ENCODE measurements at regions not wholly inside any gene's neighbourhood (a gene's known extent, or its start where the extent isn't known, plus 50 kb on each side); places are given as distances from the start of the nearest gene placed in this dataset.
"Not testable (repeated sequence)": the region's sequence is repeated elsewhere in the genome, so short reads cannot be mapped to it uniquely, and the experiment has no call there.

DNA sequence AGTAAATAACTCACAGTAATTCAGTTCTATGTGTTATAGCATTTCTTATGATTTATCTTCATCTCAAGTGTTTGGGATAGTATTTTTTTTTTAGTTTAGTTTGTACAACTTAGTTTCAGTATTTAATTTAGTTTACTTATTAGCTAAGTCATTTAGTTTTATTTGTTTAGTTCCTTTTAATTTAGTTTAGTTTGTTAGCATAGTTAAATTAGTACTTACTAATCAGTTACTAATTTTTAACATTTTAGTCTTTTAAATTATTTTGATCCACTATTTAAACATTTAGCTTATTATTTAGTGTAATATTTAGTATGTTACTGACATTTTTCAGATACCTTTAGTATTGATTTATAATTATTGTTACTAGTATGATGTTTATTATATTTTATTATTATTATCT is 85.2 kb upstream of the SIPA1L2 start:
- DNase-seq, result no peak

GRCh38 chr1:232717911-232718310 is 87.3 kb upstream of the MAP10 start:
- DNase-seq, result not testable (repeated sequence)

DNA sequence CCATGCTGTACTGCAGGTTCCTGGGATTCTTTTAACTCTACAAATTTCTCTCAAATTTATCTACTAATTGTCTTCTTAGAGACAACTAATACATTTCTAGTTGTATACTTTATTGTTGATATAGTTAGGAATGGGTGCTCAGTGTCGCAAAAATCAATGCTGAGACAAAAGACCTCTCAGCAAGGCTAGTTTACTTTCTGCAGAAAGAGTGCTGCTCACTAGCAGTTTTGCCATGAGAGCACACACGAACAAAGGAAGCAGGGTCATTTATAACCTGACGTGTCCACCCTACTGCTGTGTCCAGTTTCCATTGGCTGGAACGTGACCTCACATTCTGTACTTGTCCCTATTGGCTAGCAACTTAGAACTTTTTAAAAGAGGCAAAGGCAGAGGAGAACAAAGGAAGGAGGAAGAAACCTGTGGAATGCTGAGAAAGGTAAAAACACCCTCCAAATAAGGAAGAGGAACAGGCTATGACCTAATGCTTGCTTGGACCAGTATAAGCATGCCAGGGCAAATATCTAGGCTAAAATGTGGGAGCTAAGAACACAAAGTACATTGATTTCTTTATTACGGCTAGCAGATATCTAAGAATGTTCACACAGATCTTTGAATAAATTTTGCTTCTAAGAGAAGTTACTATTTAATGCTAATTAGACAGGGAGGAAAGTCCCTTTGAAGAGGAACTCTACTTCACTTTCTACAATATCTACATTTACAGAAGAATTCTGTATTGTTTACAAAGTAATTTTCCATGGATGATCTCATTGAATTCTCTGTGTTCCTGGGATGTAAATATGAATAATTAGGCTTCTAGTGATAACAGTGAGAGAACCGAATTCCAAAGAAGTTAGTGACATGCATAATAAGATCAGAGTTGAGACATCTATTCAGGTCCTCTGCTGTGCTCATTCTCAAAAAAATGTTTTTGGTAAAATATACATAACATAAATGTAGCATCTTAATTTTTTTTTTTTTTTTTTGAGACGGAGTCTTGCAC is 86.0 kb upstream of the MAP10 start:
- DNase-seq, result no peak

- DNase-seq, result no peak
Measured at GRCh38 chr1:232722626-232723025, 82.6 kb upstream of the MAP10 start.

- no peak for DNase-seq
Measured at GRCh38 chr1:232725305-232726047, 79.7 kb upstream of the MAP10 start.

DNA sequence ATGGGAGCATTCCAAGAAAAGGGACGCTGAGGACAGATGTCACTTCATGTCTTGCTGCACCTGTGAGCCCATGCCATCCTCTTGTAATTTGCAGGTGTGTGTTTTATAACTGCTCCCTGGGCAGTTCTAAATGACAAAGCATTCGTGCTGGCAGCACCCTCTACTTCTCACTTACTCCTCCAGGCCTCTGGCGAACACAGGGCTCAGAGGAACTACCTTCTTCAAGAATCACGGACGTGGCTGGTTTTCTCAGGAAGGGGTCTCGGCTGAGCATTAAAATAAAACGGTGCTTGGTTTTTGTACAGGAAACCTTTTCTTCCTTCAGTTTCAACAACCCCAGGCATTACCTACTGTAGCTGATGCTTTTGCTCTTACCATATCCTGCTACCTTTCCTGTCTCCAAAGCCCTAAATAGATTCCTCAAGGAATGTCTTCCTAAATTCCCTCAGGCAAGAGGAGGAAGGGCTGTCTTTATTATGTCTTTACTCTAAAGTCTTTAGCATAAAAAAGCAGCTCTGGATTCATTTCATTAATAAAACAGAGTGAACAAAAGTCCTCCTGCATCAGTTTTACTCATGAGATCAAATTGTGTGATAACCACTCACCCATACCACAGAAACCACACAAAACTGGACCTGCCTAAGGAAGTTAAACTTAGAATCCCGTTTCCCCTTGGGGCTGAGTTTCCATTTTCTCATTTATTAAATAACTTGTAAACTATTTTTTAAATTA is 79.0 kb upstream of the MAP10 start:
- DNase-seq, result no peak

DNA sequence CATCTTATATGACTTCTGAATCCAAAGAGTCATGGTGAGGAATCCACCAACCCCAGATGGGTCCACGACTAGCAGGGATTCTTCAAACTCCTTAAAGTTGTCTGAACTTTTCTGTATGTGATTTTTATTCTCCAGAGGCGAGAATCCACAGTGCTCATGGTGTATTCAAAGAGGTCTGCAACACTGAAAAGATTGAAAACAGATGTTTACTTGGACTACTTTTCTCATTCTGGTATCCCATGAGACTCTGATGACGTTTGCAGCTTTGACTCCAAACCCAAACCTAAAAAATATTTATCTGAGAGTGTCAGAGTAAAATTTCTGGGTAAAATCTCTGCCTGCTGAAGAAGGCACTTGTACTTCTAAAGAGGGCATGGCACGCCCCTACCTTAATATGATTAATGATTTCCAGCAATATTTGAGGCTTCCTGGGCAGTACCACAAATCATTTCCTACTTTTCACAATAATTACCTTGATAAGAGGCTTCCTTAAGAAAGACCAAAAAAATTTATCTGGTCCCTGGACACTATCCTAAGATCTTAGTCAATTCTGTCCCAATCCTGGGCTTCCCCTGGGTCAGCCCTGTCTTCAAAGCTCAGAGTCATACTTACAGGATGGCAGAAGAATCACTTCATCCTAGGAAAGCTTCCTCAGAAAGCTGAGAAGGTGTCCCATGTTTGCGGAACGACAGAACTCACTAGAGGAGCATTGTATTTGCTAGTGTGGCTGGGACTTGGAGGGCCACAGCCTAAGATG is 76.5 kb upstream of the MAP10 start:
- no peak for DNase-seq

- DNase-seq, result no peak
Measured at GRCh38 chr1:232732344-232732910, 72.8 kb upstream of the MAP10 start.

- no peak for DNase-seq
Measured at GRCh38 chr1:232737917-232738316, 67.3 kb upstream of the MAP10 start.

- no peak for DNase-seq
Measured at GRCh38 chr1:232743999-232744398, 61.2 kb upstream of the MAP10 start.

GRCh38 chr1:232744847-232745246 is 60.4 kb upstream of the MAP10 start:
- no peak for DNase-seq

- DNase-seq, result not testable (repeated sequence)
Measured at GRCh38 chr1:232745698-232746097, 59.5 kb upstream of the MAP10 start.

DNA sequence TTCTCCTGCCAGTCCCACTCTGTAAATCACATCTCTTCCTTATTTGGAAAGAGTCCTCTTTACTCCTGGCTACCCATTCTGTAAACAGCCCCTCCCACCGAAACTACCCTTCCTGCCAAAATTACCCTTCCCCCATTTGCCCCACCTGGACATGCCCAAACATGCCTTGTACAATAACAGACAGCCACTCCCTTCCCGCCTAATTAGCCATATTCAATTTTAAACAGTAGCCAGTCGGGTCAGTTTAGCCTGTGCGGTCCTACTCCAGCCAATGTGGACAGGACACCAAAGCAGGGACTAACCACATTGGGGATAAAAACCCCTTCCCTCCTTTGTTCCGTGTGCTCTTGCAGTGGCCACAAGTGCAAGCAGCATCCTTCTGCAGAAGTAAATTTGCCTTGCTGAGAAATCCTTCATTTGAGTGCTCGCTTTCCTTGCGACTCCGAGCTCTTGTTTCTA is 56.3 kb upstream of the MAP10 start:
- DNase-seq, result no peak

- DNase-seq, result no peak
Measured at GRCh38 chr1:232751393-232752140, 53.6 kb upstream of the MAP10 start.

DNA sequence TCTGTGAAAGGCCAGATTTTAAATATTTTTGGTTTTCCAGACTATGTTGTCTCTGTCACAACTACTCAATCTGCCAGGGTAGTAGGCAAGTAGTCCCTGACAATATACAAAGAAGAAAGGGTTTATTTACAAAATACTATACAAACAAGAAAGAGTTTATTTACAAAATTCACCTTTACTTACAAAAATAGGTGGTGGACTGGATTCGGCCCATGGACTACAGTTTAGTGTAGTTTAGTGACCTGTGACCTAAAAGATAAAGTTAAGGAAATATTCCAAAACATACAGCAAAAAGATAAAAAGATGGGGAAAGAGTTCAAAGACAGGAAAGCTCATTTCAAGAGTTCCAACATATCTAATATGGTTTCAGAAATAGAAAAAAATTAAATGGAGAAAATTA is 52.9 kb upstream of the MAP10 start:
- DNase-seq, result no peak

GRCh38 chr1:232754930-232755329 is 50.3 kb upstream of the MAP10 start:
- no peak for DNase-seq

All from CD4-positive, alpha-beta T cell treated with Interferon gamma for 1 hour (primary cell).